ENCODE measurements at regions not wholly inside any gene's neighbourhood (a gene's known extent, or its start where the extent isn't known, plus 50 kb on each side); places are given as distances from the start of the nearest gene placed in this dataset.

- DNase-seq = no peak
- H3K27me3 ChIP-seq = no peaks in the 10 kb centered on the region
- no peak overlapping the region for H3K27ac ChIP-seq
- WGBS, 2 donors = 60 to 90% methylated on average over 1 of the region's 1 CpG
- H3K4me1 ChIP-seq = peaks cover 8% of the 10 kb centered on the region
- no peak overlapping the region for H3K4me3 ChIP-seq
- intact Hi-C loops (cut with DNase I; ENCODE audit: low total_unique reads) = no loop called here
- no peaks in the 10 kb centered on the region for H3K36me3 ChIP-seq (ENCODE audit: low read depth, missing control alignments)
- no peak for TF ChIP-seq CTCF (IDR thresholded peaks at IDR 0.05)
- no peak for TF ChIP-seq POLR2A (IDR thresholded peaks at IDR 0.05)
- no peaks in the 10 kb centered on the region for H3K9me3 ChIP-seq
These were observed 187.2 kb downstream of the INO80D start for GRCh38 chr2:205898744-205899143.

GRCh38 chr2:205895981-205896655, 189.9 kb downstream of the INO80D start:
- 55 to 61% methylated on average over 9 of the region's 9 CpGs for WGBS, 2 donors
- Histone ChIP-seq H3K4me1 (no peaks in the 10 kb centered on the region), H3K4me3 (no peak overlapping the region), H3K27ac (no peak overlapping the region), H3K9me3 (no peaks in the 10 kb centered on the region), H3K36me3 (ENCODE audit: low read depth, missing control alignments) (no peaks in the 10 kb centered on the region), H3K27me3 (no peaks in the 10 kb centered on the region)
- no peak for DNase-seq
- no peak for TF ChIP-seq CTCF (IDR thresholded peaks at IDR 0.05)
- TF ChIP-seq POLR2A (IDR thresholded peaks at IDR 0.05) = no peak
- intact Hi-C loops (cut with DNase I; ENCODE audit: low total_unique reads) = no loop called here

- Histone ChIP-seq H3K36me3 (ENCODE audit: low read depth, missing control alignments) (no peaks in the 10 kb centered on the region), H3K27me3 (no peaks in the 10 kb centered on the region), H3K4me3 (no peak overlapping the region), H3K27ac (no peak overlapping the region), H3K9me3 (no peaks in the 10 kb centered on the region), H3K4me1 (no peaks in the 10 kb centered on the region)
- no peak for TF ChIP-seq POLR2A (IDR thresholded peaks at IDR 0.05)
- TF ChIP-seq CTCF (IDR thresholded peaks at IDR 0.05) = no peak
- intact Hi-C loops (cut with DNase I; ENCODE audit: low total_unique reads) = no loop called here
- DNase-seq = no peak
- WGBS, 2 donors = 69 to 82% methylated on average over 17 of the region's 17 CpGs
These were observed 193.2 kb downstream of the INO80D start for GRCh38 chr2:205892665-205893259.

- Histone ChIP-seq H3K9me3 (no peaks in the 10 kb centered on the region), H3K27ac (no peak overlapping the region), H3K4me3 (no peak overlapping the region), H3K4me1 (no peaks in the 10 kb centered on the region), H3K36me3 (ENCODE audit: low read depth, missing control alignments) (no peaks in the 10 kb centered on the region), H3K27me3 (no peaks in the 10 kb centered on the region)
- DNase-seq = peak; percentile 38
- intact Hi-C loops (cut with DNase I; ENCODE audit: low total_unique reads) = no loop called here
- TF ChIP-seq POLR2A (IDR thresholded peaks at IDR 0.05) (no peak), CTCF (IDR thresholded peaks at IDR 0.05) (no peak)
- 38 to 39% methylated on average over 10 of the region's 10 CpGs for WGBS, 2 donors
These were observed 193.7 kb downstream of the INO80D start for GRCh38 chr2:205892251-205892655.

GRCh38 chr2:205889114-205889513, 196.9 kb downstream of the INO80D start:
- H3K4me3 ChIP-seq = no peak overlapping the region
- no peaks in the 10 kb centered on the region for H3K4me1 ChIP-seq
- no peaks in the 10 kb centered on the region for H3K9me3 ChIP-seq
- 84 to 94% methylated on average over 3 of the region's 3 CpGs for WGBS, 2 donors
- no peaks in the 10 kb centered on the region for H3K27me3 ChIP-seq
- no peaks in the 10 kb centered on the region for H3K36me3 ChIP-seq (ENCODE audit: low read depth, missing control alignments)
- no peak for DNase-seq
- intact Hi-C loops (cut with DNase I; ENCODE audit: low total_unique reads) = no loop called here
- H3K27ac ChIP-seq = no peak overlapping the region
- no peak for TF ChIP-seq CTCF (IDR thresholded peaks at IDR 0.05)
